Left ventricle myocardium inferior (tissue), 1 donor: ENCODE measurements at regions not wholly inside any gene's neighbourhood (a gene's known extent, or its start where the extent isn't known, plus 50 kb on each side); places are given as distances from the start of the nearest gene placed in this dataset.

ENCODE experiments used
- DNase-seq: peaks from one replicate; pipeline ENCODE4 v3.0.0-alpha.2; 2020
- H3K27ac ChIP-seq: fragments of 200-600 bp; replicated peaks from 2 replicates; pipeline ENCODE4 v1.8.0; 2021
- H3K27me3 ChIP-seq: fragments of 200-600 bp; 2 replicates; pipeline ENCODE4 v1.8.0; 2021; ENCODE audit warnings: low read depth
- H3K36me3 ChIP-seq: fragments of 200-600 bp; 2 replicates; pipeline ENCODE4 v1.8.0; 2021
- H3K4me1 ChIP-seq: fragments of 200-600 bp; 2 replicates; pipeline ENCODE4 v1.8.0; 2021
- H3K4me3 ChIP-seq: fragments of 200-600 bp; 2 replicates; pipeline ENCODE4 v1.8.0; 2021; ENCODE audit warnings: mild to moderate bottlenecking, moderate library complexity
- H3K9me3 ChIP-seq: fragments of 200-600 bp; replicated peaks from 2 replicates; pipeline ENCODE4 v1.8.0; 2021
- CTCF ChIP-seq: fragments of 200-600 bp; IDR thresholded peaks from 2 replicates; pipeline ENCODE4 v1.8.0; 2021; ENCODE audit warnings: antibody characterized with exemption, mild to moderate bottlenecking, borderline replicate concordance
- intact Hi-C: fragments of 100-400 bp; cut with micrococcal nuclease; formaldehyde crosslinking; loops from one replicate; pipeline ENCODE4 v1.11.0; 2022
- donor health status: DM: no; HTN: yes; CAD: no; lungs with severe emphysema.

GRCh38 chr7:109190766-109191398 is 621.2 kb downstream of the DNAJB9 start:
- Histone ChIP-seq H3K9me3 (peaks cover 8% of the 10 kb centered on the region), H3K4me3 (no peak overlapping the region), H3K36me3 (no peaks in the 10 kb centered on the region), H3K27ac (no peak overlapping the region), H3K27me3 (no peaks in the 10 kb centered on the region), H3K4me1 (no peaks in the 10 kb centered on the region)
- TF ChIP-seq CTCF = no peak
- intact Hi-C loops = no loop called here
- DNase-seq = no peak

- Histone ChIP-seq H3K27ac (no peak overlapping the region), H3K4me3 (no peak overlapping the region), H3K9me3 (peaks cover 32% of the 10 kb centered on the region), H3K36me3 (no peaks in the 10 kb centered on the region), H3K4me1 (no peaks in the 10 kb centered on the region), H3K27me3 (no peaks in the 10 kb centered on the region)
- TF ChIP-seq CTCF = no peak
- DNase-seq = no peak
- intact Hi-C loops = no loop called here
These were observed 636.5 kb downstream of the DNAJB9 start for GRCh38 chr7:109206196-109206595.

- intact Hi-C loops = no loop called here
- Histone ChIP-seq H3K27me3 (no peaks in the 10 kb centered on the region), H3K4me1 (no peaks in the 10 kb centered on the region), H3K36me3 (no peaks in the 10 kb centered on the region), H3K4me3 (no peak overlapping the region), H3K9me3 (peaks cover under 1% of the 10 kb centered on the region), H3K27ac (no peak overlapping the region)
- TF ChIP-seq CTCF = no peak
- DNase-seq = no peak
These were observed 643.4 kb downstream of the DNAJB9 start for GRCh38 chr7:109213081-109213480.

- Histone ChIP-seq H3K9me3 (no peaks in the 10 kb centered on the region), H3K4me1 (no peaks in the 10 kb centered on the region), H3K4me3 (no peak overlapping the region), H3K27me3 (no peaks in the 10 kb centered on the region), H3K27ac (no peak overlapping the region), H3K36me3 (no peaks in the 10 kb centered on the region)
- TF ChIP-seq CTCF = no peak
- intact Hi-C loops = no loop called here
- no peak for DNase-seq
These were observed 645.7 kb downstream of the DNAJB9 start for GRCh38 chr7:109215341-109215740.

GRCh38 chr7:109224100-109224499 is 654.4 kb downstream of the DNAJB9 start:
- Histone ChIP-seq H3K4me1 (no peaks in the 10 kb centered on the region), H3K27me3 (no peaks in the 10 kb centered on the region), H3K9me3 (peaks cover 7% of the 10 kb centered on the region), H3K27ac (no peak overlapping the region), H3K4me3 (no peak overlapping the region), H3K36me3 (no peaks in the 10 kb centered on the region)
- no peak for DNase-seq
- TF ChIP-seq CTCF = no peak
- intact Hi-C loops = no loop called here
